HG03103 (cell line): ENCODE measurements at regions not wholly inside any gene's neighbourhood (a gene's known extent, or its start where the extent isn't known, plus 50 kb on each side); places are given as distances from the start of the nearest gene placed in this dataset.

Experiments used
- ATAC-seq: cut with Tn5 transposase; IDR thresholded peaks from one replicate; pipeline ENCODE4 v1.9.1; 2021; ENCODE audit warnings: low read depth; ENCODE audit not compliant: unreplicated experiment

GRCh38 chr4:122555216-122555615, 65.7 kb downstream of the IL21 start:
- no peak for ATAC-seq

- no peak for ATAC-seq
Measured at GRCh38 chr4:122553432-122553831, 67.4 kb downstream of the IL21 start.

GRCh38 chr4:122552898-122553297, 68.0 kb downstream of the IL21 start:
- no peak for ATAC-seq

GRCh38 chr4:122548886-122549630, 71.8 kb downstream of the IL21 start:
- no peak for ATAC-seq

- no peak for ATAC-seq
Measured at GRCh38 chr4:122548452-122548851, 72.4 kb downstream of the IL21 start.

- ATAC-seq: peak; percentile 91
Measured at GRCh38 chr4:122542411-122543236, 78.2 kb downstream of the IL21 start.

GRCh38 chr4:122541996-122542395, 78.9 kb downstream of the IL21 start:
- no peak for ATAC-seq

GRCh38 chr4:122540838-122541237, 80.0 kb downstream of the IL21 start:
- ATAC-seq: no peak

GRCh38 chr4:122539861-122540465, 80.9 kb downstream of the IL21 start:
- no peak for ATAC-seq

GRCh38 chr4:122537388-122538135, 81.0 kb upstream of the IL2 start:
- ATAC-seq: no peak

- ATAC-seq: no peak
Measured at GRCh38 chr4:122536001-122536400, 79.5 kb upstream of the IL2 start.

GRCh38 chr4:122534776-122535175, 78.3 kb upstream of the IL2 start:
- ATAC-seq: no peak

GRCh38 chr4:122533841-122534240, 77.3 kb upstream of the IL2 start:
- no peak for ATAC-seq

GRCh38 chr4:122532766-122533165, 76.2 kb upstream of the IL2 start:
- no peak for ATAC-seq

- ATAC-seq: no peak
Measured at GRCh38 chr4:122531514-122531913, 75.0 kb upstream of the IL2 start.

- no peak for ATAC-seq
Measured at GRCh38 chr4:122531038-122531437, 74.5 kb upstream of the IL2 start.

GRCh38 chr4:122528879-122529278, 72.4 kb upstream of the IL2 start:
- no peak for ATAC-seq

- no peak for ATAC-seq
Measured at GRCh38 chr4:122525865-122526264, 69.3 kb upstream of the IL2 start.

GRCh38 chr4:122524176-122524575, 67.7 kb upstream of the IL2 start:
- no peak for ATAC-seq

GRCh38 chr4:122522944-122523343, 66.4 kb upstream of the IL2 start:
- ATAC-seq: no peak

GRCh38 chr4:122517345-122517744, 60.8 kb upstream of the IL2 start:
- no peak for ATAC-seq
